GM04503 (cell line): ENCODE measurements at regions not wholly inside any gene's neighbourhood (a gene's known extent, or its start where the extent isn't known, plus 50 kb on each side); places are given as distances from the start of the nearest gene placed in this dataset.
"Not testable (repeated sequence)": the region's sequence is repeated elsewhere in the genome, so short reads cannot be mapped to it uniquely, and the experiment has no call there.

Source experiments
- DNase-seq: peaks from one replicate; pipeline ENCODE4 v3.0.0-alpha.2; 2012; ENCODE audit warnings: low read depth

DNA sequence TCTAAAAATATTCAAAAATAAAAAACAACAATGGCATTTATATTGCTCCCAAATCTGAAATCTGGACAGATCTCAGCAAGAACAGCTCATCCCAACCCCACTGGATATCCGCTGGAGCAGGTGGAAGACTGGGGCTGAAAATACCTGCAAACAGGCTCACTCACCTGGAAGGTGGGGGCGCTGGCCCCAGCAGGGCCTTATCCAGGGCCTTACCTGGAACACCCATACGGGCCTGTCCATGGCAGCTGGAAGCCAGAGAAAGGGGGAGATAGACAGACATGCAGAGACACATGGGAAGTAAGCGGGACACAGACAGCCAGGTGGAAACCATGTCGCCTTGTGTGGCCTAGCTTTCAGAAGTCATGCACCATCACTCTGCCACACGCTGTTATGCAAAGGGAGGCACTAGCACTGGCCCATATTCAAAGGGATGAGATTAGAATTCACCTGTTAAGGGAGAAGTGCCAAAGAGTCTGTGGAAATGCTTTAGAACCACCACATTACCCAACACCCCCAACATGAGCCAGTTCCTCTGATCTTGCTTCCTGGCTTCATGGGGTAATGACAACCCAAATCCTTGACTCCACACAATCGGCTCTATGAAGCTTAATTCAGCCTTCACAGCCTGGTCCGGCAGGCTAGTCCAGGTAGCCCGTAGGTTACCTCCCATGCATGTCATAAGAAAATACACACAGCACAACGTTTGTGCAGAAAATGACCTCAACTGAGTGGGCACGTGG, 99.0 kb upstream of the CDYL start:
- DNase-seq = no peak

DNA sequence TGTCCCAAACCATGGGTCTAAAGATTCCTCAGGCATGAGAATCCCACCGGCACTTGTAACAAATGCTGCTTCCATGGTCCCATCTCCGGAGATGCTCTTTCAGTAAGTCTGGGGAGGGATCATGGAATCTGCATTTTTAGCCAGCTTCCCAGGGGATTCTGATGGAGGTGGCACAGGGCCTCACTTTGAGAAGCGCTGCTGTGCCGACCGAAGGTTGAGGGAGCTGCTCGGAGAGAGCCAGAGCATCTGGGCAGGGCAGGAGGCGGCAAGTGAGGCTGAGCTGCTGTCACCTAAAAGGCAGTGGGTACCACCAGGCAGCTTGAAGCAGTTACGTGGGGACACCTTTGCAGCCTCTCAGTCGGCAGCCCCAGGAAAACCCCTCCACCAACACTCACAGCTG, 100.2 kb upstream of the CDYL start:
- DNase-seq = no peak

DNA sequence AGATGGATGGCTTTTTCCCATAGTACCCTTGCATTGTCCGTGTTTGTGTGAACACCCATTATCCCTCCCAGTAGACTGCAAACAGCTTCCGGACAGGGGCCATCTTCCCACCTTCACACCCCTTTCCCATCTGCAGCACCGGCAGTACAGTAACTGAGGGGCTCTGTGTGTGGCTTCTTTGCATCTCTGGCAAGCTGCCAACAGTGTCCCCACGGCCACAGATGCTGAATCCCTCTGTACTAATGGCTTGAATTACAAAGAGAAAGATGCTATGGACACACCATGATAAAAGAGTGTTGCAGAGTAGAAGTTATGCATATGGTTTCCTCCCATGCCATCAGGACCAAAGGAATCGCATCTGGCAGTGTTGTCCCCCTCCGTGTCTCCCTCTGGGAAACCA, 101.1 kb upstream of the CDYL start:
- DNase-seq = no peak

DNA sequence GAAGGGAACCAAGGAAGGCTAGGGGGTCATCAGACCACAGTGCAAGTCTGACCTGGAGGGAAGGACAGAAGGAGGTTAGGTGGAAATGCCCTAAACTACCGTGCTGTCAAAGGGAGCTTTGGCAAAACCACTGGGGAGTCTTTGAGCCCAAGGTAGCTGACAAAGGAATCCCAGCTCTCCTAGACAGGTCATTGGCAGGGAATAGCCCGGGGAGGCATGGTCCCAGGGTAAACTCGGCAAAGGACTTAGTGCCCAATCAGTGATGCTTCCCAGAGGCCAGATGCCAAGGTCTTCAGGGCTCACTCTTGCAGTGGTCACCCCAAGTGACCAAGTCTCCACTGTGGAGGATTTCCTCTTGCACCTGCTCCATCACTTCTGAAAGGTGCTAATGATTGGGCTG, 102.3 kb upstream of the CDYL start:
- no peak for DNase-seq

DNA sequence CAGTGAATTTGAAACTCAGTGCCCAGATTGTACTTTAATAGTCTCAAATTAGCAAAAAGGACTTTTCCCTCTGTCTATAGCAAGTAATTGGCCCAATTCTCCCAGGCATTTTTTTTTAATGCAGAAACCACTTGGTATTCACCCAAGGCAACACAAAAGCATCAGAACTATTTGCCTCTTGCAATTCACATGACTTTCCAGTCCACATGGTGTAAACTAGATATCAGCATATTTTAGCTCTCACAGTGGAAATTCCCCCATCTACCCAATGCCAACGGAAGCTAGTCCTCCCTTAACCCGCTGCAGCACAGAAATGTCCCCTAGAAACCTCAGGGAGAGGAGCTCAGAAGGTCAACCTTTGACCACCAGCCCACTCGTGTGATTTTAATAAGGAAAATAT, 103.4 kb upstream of the CDYL start:
- peak; percentile 58 for DNase-seq

DNA sequence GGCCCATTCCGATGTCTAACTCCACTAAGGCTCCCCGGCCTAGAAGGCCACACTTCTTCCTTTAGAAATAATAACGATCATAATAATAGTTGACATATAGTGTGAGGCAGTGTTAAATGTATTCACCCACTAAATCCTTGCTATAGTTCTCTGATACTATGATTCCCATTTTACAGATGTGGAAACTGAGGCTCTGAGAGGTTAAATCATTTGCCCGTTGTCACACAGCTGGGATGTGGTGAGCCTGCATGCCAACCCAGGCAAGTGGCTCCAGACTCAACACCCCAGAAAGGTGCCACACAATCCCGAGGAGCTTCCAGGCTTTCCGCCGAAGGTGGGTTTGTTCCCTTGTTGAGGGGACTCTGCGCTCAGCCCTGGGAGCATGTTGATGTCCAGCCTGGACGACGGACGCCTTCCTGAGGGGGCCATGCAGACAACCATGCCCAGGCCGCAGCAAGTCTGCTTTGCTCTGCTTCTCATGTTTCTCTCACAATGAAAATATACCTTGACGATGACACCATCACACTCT, 104.6 kb upstream of the CDYL start:
- DNase-seq = no peak

DNA sequence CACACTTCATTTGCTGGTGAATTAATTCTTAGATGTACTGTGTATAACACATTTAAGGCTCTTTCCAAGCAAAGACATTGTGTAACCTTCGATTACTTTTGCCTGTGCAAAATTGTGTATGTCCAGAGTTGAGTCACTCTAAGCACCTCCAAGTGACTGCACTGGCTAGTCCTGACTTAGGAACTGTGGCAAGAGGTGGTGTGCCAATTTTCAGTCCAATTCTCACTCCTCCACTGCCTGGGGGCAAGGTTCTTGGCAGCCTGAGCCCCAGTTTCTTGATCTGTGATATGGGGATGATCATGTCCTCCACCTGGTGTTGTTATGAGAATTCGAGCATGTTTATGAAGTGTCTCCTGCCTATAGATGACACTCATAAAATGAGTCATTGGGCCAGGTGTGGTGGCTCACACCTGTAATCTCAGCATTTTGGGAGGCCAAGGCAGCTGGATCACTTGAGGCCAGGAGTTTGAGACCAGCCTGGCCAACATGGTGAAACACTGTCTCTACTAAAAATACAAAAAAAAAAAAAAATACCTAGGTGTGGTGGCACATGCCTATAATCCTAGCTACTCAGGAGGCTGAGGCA, 105.3 kb upstream of the CDYL start:
- DNase-seq = no peak

DNA sequence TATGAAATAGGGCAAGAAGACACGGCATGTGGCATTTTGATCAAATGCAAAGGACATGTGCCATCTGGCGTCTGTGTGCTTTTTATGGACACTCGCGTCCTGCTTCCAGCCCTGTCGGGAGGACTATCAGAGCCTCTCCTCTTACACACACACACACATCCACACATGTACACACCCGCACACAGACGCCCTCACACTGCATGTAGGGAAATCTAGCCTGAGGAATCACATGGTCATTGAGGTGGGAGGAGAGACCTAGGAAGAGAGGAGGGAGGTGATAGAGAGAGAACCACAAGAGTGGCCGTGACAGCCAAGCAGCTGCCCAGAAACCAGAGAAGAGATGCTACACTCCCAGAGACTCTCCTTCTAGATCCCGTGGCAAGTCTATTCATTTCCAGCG, 105.9 kb upstream of the CDYL start:
- no peak for DNase-seq

DNA sequence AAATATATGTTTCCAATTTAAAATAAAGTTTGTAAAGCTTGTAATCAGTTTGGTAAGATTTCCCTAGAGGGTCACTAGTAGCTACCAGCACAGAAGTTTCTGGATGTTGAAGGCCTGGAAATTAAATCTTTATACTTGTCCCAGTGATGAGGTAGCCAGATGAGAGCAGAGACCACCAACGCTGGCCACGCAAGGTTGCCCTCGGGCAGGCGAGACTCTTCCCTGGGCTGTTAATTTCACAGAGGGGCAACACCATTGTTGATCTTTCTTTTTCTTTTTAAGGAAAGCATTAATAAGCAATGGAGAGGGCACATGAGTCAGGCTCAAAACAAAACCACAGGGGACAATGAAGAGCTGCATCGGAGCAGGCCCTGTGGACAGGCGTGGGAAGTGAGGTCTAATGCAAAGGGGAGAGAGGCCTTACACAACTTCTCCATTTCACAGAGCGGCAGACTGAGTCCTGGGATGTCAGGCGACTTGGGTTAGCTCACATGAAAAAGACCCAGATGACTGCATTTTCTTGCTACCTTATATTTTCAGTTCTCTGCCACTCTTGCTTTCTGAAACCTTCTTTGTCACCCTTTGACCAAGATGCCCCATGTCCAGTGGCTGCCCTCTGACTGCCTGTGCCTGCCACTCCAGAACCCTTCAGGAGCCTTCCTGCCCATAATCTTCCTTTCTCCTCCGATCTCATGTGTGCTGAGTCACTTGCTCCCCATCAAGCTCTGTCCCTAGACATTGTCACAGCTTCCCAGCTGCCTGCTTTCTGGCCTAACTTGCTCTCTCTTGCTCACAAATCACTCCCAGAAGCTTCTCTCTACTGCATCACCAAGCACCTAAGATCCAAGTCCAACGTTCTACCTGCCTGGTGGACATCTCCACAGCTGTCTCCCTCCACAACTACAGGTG, 107.7 kb upstream of the CDYL start:
- DNase-seq = no peak

DNA sequence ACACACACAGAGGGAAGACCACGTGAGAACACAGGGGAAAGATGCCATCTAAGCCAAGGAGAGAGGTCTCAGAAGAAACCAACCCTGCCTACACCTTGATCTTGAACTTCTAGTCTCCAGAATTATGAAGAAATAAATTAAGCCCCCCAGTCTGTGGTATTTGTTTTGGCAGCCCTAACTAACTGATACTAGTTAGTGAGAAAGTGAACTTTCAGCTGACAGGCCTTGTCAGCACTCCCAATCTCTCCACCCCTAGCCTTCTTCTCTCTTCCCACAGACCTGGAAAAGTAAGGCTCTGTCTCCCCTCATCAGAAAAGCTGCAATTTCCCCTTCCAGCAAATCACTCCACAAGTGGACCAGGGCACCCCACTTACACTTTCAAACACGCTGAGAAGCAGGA, 108.6 kb upstream of the CDYL start:
- no peak for DNase-seq

DNA sequence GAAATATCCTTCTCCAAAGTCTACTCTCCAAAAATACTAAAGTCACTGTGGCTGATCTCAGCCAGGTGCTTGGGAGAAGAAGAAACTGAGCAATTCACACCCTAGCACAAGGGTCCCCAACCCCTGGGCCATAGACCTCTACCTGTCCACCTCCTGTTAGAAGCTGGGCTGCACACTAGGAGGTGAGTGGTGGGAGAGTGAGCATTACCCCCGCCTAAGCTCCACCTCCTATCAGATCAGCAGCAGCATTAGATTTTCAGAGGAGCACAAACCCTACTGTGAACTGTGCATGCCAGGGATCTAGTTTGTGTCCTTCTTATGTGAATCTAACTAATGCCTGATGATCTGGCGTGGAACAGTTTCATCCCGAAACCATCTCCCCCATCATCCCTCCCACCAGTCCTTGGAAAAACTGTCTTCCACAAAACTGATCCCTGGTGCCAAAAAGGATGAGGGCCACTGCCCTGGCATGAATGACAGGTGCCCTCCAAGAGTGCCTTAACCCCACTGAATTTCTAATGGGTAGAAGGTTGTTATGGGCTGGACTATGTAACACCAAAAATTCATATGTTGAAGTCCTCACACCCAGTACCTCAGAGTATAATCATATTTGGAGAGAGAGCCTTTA, 109.2 kb upstream of the CDYL start:
- DNase-seq = no peak

DNA sequence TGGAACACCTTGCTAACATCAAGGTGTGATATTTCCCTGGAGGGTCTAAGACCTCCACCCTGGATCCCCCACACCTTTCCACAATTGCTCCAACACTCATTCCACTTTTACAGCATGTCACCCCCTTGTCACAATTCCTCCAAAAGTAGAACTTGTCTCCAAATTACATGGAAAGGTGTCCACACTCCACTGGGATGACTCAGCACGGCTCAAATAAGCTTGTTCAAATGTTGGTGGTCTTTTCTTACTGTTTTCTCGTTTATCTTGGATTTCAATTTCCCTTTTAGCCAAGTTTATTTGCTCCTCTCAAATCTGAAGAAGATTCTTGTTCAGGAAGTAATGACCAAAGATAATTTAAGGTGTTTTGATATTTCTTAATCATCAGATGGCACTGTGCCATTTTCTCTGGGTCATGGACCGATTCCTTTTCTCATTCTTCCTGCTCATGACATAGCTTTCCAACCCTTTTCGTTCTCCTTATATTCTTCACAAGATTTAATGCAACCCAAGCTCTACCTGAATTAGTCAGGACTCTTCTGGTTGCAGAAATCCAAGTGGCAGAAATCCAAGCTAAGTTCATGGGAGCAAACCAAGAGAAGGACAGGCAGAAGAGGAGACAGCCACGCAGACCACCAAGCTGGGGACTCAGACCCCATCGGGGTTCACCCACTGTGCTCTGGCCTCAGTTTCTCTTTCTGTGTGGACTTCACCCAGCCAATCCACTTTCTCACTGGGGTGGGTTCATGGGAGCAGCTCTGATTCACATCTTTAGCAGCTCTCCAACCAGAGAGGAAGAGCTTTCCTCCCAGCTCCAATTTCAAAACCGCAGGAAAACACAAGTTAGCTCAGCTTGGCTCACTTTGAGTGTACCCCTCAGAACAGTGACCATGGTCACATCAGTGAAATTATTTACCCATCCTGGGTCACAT, 110.5 kb upstream of the CDYL start:
- no peak for DNase-seq

DNA sequence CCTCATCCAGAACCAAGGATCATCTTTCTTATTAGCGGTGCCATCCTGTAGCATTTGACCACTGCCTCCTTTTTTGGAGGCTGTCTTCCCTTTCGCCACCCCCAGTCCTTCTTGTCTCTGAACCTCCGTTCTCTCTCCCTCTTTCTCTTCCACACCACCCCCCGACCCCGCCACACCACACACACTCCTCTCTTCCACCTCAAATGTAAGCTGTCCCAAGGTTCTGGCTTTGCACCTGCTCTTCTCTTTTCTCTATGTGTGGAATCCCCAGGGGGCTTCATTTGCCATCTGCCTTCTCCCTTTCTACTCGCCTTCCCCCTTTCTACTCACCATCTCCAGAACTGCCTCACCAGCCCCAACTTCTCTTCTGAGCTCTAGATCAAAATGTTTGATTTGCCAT, 111.3 kb upstream of the CDYL start:
- DNase-seq = no peak

DNA sequence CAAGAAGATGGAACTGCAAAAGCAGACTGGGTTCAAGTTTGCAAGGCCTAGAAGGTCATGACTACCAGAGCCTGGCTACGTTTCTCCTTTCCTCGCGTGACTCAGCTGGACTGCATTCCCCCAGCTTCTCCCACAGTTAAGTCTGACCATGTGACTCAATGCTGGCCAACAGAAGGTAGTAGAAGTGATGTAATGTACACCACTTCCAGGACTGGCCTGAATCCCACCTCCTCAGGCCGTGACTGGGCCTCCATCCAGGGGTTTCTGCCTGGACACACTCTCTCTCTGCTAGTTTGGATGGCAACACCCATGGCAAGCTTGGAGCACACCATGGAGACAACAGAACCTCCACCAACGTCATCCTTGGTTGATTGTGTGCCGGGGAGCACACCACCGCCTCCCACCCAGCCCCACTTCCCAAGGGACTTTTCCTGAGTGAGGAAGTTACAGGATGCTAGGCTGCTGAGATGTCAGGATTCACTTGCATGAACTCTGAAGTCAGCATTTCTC, 112.0 kb upstream of the CDYL start:
- DNase-seq = peak; percentile 90

DNA sequence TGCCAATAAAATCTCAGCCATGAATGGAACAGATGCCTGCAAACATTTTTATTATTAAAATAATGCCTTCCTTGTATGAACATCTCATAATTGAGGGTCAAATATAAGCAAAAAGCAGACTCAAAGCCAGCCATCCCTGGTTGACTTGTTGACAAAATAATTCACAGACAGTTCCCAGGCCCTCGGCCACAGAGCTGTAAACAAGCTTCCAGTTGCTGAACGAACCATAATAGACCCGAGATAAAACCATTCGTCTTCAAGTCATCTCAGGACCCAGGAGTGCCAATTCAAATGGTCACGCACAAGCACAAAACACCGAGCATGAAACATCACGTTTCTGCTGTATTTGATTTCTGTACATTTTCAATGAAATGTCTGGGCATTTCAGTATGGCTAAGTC, 113.3 kb upstream of the CDYL start:
- no peak for DNase-seq

DNA sequence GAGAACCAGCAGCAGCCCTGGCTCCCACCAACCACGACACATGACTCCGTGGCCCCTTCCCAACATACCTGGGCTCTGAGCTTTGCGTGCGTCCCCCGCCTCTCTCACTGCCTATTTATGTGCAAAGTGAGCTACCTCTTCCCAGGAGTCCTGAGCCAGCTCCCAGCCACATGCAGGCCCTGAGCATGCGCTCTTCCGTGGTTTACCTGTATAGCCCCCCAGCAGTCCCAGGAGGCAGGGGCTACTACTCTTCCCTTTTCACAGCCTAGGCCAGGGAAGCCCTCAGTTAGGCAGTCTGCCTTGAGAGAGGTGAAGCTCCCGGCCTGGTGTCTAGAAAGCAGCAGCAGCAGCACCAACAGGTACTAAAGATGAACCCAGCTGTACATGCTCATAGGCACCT, 114.8 kb upstream of the CDYL start:
- DNase-seq = no peak

DNA sequence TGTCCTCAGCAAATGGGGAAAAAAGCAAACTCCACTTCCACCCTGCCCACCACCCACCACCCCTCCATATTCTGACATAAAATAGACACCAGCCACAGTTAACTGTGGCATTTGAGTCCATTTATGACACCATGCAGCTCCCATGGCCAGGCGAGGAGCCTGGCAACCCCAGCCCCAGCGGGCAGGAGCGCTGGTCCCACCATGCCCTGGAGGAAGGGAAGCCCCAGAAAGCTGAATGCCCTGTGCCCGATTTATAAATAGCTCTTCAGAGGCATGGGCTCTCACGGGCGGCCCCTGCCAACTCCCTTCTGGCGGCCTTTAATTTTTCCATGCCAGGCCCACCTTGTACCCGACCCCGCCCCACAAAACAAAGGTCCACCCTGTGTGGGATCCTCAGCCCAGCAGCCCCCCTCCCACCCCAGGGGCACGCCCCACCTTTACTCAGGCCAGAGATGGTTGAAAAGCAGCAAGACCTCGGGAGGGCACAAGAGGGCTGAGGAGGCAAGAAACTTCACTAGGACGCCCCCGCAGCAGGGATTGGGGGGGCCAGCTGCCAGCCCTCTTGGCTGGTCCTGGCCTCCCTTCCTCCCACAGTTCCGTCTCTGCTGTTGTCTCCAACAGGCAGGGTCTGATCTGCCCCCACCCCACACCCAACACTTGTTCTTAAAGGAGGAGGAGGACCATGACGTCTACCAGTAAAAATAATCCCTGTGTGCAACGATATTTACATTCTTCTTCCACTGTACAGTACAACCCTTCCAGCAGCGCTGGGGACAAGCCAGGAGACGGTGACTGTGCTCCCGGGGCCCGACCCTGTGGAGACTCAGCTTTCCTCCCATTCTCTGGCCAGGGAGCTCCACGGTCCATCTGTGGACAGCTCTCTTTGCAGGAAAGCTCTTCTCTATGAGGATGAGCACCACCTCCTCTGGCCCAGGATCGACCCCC, 115.6 kb upstream of the CDYL start:
- no peak for DNase-seq

DNA sequence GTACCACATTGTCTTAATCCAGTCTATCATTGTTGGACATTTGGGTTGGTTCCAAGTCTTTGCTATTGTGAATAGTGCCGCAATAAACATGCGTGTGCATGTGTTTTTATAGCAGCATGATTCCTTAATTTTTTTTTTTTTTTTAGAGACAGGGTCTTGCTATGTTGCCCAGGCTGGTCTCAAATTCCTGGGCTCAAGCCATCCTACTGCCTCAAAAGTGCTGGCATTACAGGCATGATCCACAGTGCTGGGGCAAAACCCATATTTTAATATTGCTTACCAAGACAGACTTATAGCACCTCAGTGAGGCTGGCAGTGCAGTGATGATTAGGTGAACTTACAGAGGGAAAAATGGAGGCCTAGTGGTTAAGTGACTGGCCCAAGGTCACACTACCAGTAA, 116.5 kb upstream of the CDYL start:
- DNase-seq = not testable (repeated sequence)

DNA sequence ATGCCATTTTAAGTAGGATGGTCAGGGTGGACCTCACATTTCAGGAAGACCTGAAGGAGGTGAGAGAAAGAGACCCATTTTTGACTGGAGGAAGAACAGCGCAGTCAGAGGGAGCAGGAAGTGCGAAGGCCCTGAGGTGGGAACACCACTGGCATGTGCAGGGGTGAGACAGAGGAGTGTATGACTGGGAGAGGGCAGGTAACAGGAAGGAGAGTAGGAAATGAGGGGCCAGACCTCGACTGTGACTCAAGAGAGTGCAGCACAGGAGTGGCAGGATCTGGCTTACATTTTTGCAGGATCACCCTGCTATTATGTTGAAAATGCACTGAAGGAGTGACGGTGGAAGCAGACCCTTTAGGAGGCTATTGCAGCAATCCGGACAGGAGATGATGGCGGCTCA, 117.7 kb upstream of the CDYL start:
- DNase-seq = no peak

DNA sequence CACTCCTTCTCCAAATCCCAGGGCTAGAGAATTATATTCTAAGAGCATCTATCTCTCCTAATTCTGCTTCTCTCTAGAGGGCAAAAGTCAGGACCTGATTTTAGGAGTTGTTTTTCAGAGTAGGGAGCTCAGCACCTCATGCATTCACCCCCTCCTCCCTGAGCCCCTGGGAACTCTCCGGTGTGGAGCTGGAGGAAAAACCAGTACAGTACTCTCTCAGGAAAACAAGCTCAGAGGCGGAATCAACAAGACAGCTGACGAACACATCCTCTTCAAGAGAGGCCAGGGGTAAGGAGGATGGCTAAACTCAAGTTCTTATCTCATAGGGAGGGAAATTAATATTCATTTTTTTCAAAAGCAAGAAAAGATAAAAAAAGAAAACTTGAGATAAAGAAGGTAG, 120.1 kb upstream of the CDYL start:
- DNase-seq = no peak
